Activated T-cell treated with anti-CD3 and anti-CD28 coated beads, Interleukin-2, amount 50 U/mL, for 1 hour (primary cell): ENCODE measurements at regions not wholly inside any gene's neighbourhood (a gene's known extent, or its start where the extent isn't known, plus 50 kb on each side); places are given as distances from the start of the nearest gene placed in this dataset.

Experiments
- DNase-seq: peaks from one replicate; pipeline ENCODE4 v3.0.0-alpha.2; 2020

DNA sequence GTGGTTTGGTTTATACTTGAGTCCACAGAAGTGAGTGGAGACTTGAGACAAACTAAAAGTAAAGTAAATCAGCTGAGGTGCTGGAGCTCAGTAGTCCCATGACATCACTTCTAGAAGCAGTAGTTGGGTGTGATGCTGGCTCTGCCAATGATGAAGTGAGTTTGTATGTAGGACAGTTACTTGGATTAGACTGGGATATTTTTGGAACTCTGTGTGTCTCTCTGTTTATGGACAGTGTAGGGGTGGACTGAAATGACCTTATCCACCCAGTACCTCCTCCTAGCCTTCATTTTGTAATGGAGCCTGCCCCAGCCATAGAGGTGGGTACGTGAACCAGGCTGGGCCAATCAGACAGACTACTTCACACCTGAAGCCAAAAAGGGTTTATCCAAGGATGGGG is 52.2 kb downstream of the POLR1D start:
- DNase-seq = no peak

DNA sequence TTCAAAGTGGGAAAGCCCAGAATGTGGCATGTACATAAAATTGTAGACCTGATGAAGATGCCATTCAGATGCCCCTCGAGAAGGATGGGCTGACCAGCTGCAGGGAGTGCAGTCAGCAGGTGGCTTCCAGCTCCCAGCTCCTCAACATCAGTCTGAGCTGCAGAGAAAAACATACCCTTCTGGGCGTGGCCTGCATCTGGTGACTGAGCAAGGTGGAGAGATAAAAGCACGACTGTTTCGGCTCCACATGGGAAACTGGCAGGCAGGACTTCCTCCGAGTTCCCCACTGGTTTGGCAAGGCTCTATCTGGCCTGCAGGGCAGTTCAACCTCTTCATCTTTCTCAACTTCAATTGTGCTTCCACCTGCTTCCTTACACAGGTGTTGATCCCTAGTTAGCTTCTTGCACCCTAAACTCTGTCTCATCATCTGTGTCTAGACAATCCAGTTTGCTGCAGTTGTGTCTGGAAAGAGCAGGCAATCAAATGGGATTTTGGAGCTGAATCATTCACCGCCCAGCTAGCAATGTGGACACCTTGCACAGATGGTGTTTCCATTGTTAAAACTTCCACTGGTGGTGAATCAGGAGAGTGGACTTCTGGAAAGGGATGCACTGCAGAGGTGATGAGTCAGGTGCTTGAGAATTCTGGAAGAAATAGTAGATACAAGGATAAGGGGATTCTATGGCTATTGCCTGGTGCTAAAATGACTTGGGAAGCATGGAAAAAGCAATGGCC is 56.8 kb downstream of the POLR1D start:
- no peak for DNase-seq

DNA sequence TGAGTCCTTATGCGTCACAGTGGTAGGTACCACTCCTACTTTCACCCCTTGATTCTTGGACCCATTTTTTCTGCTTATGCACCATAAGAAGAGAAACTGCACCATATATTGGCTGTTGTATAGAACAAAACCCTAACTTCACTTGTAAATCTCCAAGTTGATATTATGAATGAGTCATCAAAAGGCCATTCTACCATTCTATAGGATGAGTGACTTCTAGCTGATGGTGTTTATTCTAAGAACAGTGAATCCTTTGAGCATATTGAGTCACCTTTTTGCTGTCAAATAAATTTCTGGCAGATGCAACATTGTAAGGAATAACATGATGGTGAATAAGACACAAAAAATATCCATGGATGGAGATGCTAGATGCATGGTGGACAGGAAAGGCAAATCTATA is 57.7 kb downstream of the POLR1D start:
- no peak for DNase-seq

DNA sequence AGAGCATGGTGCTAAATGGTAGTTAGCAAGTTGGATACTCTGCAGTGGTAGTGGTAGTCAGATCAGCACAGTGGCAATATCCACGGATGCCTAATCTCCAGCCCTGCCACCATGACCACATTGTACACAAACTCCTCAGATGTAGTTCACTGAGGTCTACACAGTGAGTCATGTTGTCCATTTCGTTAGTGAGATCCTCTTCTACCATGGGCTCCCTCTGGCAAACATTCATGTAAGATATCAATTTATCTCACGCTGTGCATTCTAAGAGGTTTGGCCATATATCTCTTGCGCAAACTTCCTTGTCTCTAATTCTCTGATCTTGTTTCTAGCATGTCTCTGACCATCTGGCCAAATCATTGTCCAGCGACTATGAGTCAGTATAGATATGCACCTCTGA is 58.2 kb downstream of the POLR1D start:
- DNase-seq = no peak

DNA sequence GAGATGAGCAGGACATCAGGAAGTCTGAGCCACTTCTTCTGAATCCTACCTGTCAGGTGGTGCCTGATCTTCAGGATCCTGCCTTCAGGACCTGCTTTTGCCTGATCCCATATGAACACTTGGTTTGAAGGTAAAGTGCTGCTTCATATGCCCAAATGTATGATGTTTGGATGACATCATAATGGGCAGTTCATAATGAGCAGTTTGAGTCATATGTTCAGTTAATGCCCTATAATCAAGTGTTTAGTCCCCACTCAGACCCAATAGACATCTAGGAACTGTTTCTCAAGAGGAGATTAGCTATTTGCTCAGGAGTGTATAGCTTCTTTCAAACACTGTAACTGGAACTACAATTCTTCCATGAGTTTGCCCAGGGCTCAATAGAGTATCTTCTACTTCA is 58.8 kb downstream of the POLR1D start:
- no peak for DNase-seq

DNA sequence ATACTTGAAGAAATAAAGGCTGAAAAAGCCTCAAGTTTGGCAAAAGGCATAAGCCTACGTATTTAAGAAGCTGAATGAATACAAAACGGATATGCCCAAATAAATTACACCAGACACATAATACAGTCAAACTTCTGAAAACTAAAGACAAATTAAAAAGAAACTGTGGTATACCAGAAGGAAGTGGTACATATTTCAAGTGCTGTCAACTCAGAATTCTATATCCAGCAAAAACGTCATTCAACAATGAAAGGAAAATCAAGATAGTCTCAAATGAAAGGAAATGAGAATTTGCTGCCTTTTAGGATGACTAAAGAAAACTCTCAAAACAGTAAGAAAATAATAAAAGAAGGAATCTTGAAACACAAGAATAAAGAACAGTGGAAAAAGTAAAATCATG is 69.5 kb downstream of the POLR1D start:
- DNase-seq = no peak

DNA sequence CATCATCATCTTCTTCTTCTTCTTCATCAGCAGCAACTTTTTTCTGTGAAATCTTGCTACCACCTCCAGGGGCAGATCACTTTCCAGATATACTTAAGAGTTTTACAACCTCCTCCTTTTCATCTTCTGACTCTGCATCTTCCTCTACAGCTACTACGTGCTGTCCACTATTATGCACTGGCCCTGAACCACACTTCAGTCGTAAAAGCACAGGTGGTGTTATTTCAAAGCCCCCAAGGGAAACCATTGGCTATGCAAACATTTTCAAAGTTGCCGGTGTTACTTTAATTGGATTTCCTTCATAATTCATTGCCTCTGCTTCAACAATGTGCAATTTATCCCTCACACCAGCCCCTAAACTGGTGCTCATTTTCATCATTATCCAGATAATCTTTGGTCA is 75.0 kb downstream of the POLR1D start:
- no peak for DNase-seq

DNA sequence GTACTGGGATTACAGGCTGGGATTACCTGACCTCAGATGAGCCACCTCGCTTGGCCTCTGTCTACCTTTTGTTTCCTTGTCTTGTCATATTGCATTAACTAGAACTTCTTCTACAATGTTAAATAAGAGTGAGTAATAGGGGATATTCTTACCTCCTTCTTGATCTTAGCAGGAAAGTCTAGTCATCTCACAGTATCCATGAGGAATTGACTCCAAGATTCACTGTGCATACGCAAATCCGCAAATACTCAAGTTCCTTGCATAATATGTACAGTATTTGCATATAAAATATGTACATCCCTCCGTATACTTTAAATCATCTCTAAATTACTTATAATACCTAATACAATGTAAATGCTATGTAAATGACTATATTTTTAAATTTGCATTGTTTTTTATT is 78.3 kb downstream of the POLR1D start:
- DNase-seq = no peak

DNA sequence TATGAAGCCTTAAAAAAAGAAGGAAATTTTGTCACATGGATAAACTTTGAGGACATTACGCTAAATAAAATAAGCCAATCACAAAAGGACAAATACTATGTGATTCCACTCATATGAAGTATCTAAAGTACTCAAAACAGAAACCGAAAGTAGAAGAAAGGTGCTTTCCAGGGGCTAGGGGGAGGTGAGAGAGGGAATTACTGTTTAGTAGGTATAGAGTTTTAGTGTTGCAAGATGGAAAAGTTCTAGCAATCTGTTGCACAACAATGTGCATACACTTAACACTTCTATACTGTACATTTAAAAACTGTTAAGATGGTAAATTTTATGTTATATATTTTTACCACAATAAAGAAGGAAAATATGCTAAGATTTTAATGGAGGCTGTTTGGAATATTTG is 83.0 kb downstream of the POLR1D start:
- DNase-seq = no peak

DNA sequence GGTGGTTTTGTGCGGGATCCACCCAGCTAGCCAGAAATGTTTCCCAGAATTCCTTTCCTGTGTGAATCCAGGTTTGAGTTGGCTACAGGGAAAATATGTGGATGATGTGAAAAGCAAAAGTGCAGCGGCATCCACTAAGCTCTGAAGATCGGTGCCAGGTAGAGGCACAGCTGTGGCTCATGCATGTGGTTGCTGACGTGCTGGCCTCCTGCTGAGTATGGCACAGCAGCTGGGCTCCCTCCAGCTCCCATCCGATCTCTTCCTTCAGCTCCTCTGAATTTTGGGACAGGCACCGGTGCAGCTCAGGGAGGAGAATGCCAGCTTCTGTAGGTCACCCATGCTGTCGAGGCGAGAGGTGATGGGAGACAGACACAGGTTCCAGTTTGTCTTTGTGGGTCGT is 84.0 kb upstream of the GSX1 start:
- DNase-seq = no peak

DNA sequence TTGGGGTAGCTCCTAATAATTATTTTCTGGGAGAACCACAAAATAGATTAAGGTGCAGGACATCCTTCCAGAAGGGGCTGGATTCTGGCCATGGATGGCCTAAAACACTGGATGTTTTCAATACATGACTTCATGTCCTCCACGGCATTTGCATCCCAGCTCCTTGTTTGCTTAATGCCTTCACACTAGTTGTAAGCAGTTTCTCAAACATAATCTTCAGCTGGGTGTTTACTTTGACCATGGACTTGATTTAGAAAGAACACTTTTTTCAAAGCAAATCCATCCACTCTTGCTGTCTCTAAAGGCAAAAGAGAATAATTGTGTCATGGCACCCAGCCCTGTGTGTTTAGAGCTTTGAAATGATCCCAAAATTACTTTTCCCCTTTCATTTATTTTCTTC is 82.5 kb upstream of the GSX1 start:
- no peak for DNase-seq

DNA sequence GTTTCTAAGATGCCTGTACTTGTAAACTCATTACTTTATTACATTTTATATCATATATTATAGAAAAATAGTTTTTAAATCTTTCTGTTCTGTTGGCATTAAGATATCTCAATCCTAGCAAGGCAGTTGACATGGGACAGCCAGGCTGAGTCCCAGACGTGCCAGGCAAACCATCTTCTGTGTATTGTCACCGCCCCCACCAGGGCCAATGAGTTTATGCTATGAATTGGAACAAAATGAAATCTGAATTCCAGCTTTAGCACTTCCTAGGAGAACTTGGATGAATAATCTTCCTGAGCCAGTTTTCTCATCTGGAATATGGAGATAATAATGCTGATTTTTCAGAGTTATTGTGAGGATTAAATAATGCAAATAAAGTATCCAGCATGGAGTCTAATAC is 79.9 kb upstream of the GSX1 start:
- DNase-seq = peak; percentile 21

DNA sequence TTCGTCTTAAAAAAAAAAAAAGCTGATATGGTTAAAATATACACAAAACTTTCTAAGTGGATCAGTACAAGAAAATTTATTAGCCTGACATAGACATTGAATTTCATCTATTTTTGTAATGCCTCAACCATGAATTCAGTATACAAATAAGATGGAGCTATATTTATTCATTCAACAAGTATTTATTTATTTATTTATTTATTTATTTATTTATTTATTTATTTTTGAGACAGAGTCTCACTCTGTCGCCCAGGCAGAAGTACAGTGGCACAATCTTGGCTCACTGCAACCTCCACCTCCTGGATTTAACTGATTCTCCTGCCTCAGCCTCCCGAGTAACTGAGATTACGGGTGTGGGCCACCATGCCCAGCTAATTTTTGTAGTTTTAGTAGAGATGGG is 78.5 kb upstream of the GSX1 start:
- no peak for DNase-seq

DNA sequence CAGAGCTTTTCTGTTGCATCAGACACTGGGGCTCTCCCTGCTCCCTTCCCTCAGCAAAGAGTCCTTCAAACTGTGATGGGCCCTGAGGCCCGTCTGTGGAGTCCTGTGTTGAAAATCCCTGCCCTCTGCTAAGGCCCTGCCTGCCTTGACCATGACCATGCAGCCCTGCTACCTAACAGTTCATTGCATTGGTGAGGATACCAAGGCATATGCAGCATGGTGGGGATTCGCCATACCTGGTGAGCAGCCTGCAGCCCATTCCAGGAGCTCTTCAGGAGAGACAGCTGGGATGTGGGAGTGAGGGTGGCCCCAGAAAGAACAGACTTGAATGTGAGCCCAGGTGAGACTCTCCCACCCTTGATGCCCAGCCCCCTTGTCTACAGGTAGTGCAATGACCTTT is 70.6 kb upstream of the GSX1 start:
- no peak for DNase-seq

DNA sequence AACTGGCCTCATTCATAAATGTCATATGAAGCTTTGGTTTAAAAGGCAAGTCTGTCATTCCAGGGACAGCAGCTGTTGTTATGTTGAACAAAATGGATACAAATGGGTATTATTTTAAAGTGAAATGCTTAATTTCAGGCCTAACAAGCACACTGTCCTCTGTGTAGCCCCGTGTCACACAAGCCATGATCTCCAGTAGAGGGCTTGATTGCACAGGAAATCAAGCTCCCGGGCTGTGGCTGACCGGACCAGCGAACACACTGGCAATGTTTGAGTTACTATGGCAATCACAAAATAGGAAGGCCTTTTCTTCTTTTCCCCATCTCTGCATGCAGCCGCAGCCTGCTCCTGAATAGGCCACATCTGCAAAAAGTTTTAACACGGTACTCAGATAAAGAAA is 64.0 kb upstream of the GSX1 start:
- no peak for DNase-seq

DNA sequence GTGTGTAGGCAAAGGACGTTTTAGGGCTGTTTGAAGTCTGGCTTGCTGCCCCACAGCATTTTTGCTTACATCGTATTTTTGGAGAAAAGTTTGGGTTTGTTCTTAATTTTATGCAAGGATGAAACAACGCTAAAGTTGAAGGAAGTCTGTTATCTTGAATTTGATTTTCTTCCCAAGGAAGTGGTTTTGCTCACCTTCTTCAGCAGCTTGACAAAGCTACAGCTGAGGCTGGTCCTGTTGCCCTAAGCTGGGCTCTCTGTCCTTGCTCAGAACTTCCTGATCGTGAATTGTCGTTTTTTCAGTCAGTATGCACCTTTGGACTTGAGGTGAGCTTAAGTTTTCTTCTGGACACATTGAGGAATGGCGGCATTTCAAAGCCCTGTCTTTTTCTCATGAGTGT is 62.1 kb upstream of the GSX1 start:
- no peak for DNase-seq
